HG03097 (cell line): ENCODE measurements at regions not wholly inside any gene's neighbourhood (a gene's known extent, or its start where the extent isn't known, plus 50 kb on each side); places are given as distances from the start of the nearest gene placed in this dataset.

Experiments
- ATAC-seq: cut with Tn5 transposase; IDR thresholded peaks from one replicate; pipeline ENCODE4 v1.9.1; 2021; ENCODE audit not compliant: unreplicated experiment, low FRiP score

DNA sequence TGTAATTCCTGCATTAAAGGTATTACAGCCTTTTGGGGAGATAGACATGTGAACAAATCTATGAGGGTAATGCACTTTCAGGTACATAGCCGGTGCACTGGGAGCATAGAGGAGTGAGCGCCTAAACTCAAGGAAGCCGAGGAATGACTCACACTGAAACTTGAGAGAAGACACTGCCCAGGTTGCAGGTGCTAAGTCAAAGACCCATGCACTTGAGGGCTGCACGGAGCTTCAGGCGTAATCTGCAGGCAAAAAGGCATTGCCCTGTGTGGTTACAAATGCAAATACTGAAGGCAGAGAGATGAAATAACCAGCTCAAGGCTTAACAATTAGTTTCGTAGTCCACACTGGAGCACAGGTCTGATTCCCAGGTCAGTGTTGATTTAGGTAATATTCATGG lies 51.0 kb upstream of the OSBPL3 start:
- ATAC-seq: peak; percentile 72
